ENCODE measurements at regions not wholly inside any gene's neighbourhood (a gene's known extent, or its start where the extent isn't known, plus 50 kb on each side); places are given as distances from the start of the nearest gene placed in this dataset.

DNA sequence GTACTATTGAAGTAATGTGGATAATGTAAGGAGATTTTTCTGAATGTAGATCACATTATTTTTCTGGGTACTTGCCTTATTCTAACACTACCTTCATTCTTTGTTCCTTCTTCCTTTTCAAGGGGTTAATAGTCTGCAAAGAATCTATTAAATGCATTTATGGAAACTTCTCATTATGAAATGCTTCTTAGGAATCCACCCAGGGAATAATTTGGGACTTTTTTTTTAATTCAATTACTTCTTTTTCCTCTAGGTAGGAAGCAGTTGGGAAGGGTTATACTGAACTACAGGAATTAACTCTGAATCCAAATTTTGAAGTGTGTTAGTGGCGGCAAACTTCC lies 173.1 kb downstream of the FOXA2 start:
- Histone ChIP-seq H3K27ac (ENCODE audit: low read depth, low read length) (no peak overlapping the region), H3K23ac (ENCODE audit: insufficient read length) (no peak overlapping the region), H3K79me1 (ENCODE audit: low read depth, low read length) (no peaks in the 10 kb centered on the region), H2BK12ac (ENCODE audit: low read depth, low read length) (no peak overlapping the region), H4K8ac (ENCODE audit: extremely low read depth, insufficient read depth, low read length) (no peak overlapping the region), H3K36me3 (ENCODE audit: control insufficient read depth in 2 of 4, insufficient read depth in 4 of 4, low read length in 3 of 4) (no peaks in the 10 kb centered on the region), H2BK15ac (ENCODE audit: low read length) (no peak overlapping the region), H2BK20ac (ENCODE audit: low read length) (no peak overlapping the region), H4K20me1 (replicated peaks in 1 of 2; ENCODE audit: control insufficient read depth in 1 of 2, insufficient read depth in 2 of 2, low read length in 2 of 2) (no peaks in the 10 kb centered on the region), H3K79me2 (ENCODE audit: control insufficient read depth in 1 of 2, insufficient read depth in 2 of 2, low read length in 2 of 2) (no peaks in the 10 kb centered on the region), H3K4me1 (replicated peaks in 1 of 4; ENCODE audit: control insufficient read depth in 3 of 4, insufficient read depth in 4 of 4, low read length in 3 of 4) (no peaks in the 10 kb centered on the region), H3K56ac (replicated peaks; ENCODE audit: insufficient read length, low read depth, low read length) (no peak overlapping the region), H3K4me3 (ENCODE audit: extremely low read depth in 1 of 4, insufficient read depth in 2 of 4, low read depth in 3 of 4, low read length in 4 of 4) (no peak overlapping the region), H3K18ac (ENCODE audit: extremely low read depth, low read length) (no peak overlapping the region), H3K23me2 (ENCODE audit: low read depth, low read length) (no peaks in the 10 kb centered on the region), H3K4me2 (ENCODE audit: insufficient read depth in 1 of 2, low read depth in 2 of 2, low read length in 2 of 2) (no peak overlapping the region), H3K4ac (replicated peaks; ENCODE audit: insufficient read length, low read depth, low read length) (no peak overlapping the region), H2AK5ac (ENCODE audit: low read depth, low read length) (no peak overlapping the region), H4K91ac (replicated peaks; ENCODE audit: insufficient read length, low read length) (no peak overlapping the region), H4K5ac (ENCODE audit: insufficient read length, low read depth, low read length) (no peak overlapping the region), H2AFZ (ENCODE audit: low read length) (no peak overlapping the region), H3K9ac (replicated peaks in 1 of 4; ENCODE audit: extremely low read depth in 1 of 4, low read depth in 3 of 4, low read length in 3 of 4) (no peak overlapping the region), H2BK120ac (replicated peaks; ENCODE audit: low read depth, low read length) (no peak overlapping the region), H2BK5ac (ENCODE audit: low read depth, low read length) (no peak overlapping the region), H3K14ac (ENCODE audit: insufficient read length) (no peak overlapping the region), H3K27me3 (replicated peaks in 1 of 4; ENCODE audit: control insufficient read depth in 3 of 4, extremely low read depth in 1 of 4, insufficient read depth in 3 of 4, low read length in 3 of 4) (no peaks in the 10 kb centered on the region), H3K9me3 (ENCODE audit: insufficient read depth in 2 of 2, low read depth in 1 of 2, low read length in 1 of 2) (no peaks in the 10 kb centered on the region)
- FAIRE-seq (no peak), DNase-seq (ENCODE audit: low read depth in 1 of 2, low spot score in 2 of 2) (no peak)
- 94% methylated on average over 1 of the region's 1 CpG; no CpG with 5 or more reads in 1 of the 2 experiments for WGBS, 2 experiments (ENCODE audit: extremely low coverage in 1 of 2, insufficient coverage in 1 of 2, insufficient read length in 1 of 2, insufficient replicate concordance in 2 of 2, low coverage in 1 of 2, low lambda C conversion rate in 2 of 2, missing lambda C conversion rate in 1 of 2)
- TF ChIP-seq SP1 (IDR thresholded peaks at IDR 0.05; ENCODE audit: low read depth, low read length) (no peak), TEAD4 (IDR thresholded peaks at IDR 0.05; ENCODE audit: low read depth, low read length) (no peak), SIX5 (IDR thresholded peaks at IDR 0.05; ENCODE audit: low read depth, low read length) (no peak), RFX5 (IDR thresholded peaks at IDR 0.05; ENCODE audit: borderline replicate concordance, low read depth, low read length) (no peak)
- ChIA-PET POLR2A (ENCODE audit: partially characterized antibody) (no interaction called here), CTCF (ENCODE audit: partially characterized antibody) (interaction anchor here (1.0 kb wide), 2 partner anchors 42 to 165 kb away, joined by 3 read pairs; no protein-coding TSS in a partner anchor)

All from H1 (cell line).